ENCODE measurements at regions not wholly inside any gene's neighbourhood (a gene's known extent, or its start where the extent isn't known, plus 50 kb on each side); places are given as distances from the start of the nearest gene placed in this dataset.
A peak's percentile ranks its signal among the peaks of the same experiment; 100 is the strongest.

- H3K4me3 ChIP-seq: no peak overlapping the region
- H3K27ac ChIP-seq (replicated peaks): peak overlapping the region; percentile 87
- no peaks in the 10 kb centered on the region for H3K36me3 ChIP-seq
- no peak for DNase-seq
- H3K9me3 ChIP-seq (replicated peaks): no peaks in the 10 kb centered on the region
- H3K4me1 ChIP-seq: peaks cover 97% of the 10 kb centered on the region
- no peaks in the 10 kb centered on the region for H3K27me3 ChIP-seq (ENCODE audit: low read depth)
- no peak for TF ChIP-seq CTCF (IDR thresholded peaks at IDR 0.05; ENCODE audit: borderline replicate concordance)
- intact Hi-C loops (cut with micrococcal nuclease): no loop called here
Measured at GRCh38 chr11:8776209-8776608, 93.6 kb downstream of the RPL27A start.

- H3K4me1 ChIP-seq: peaks cover 92% of the 10 kb centered on the region
- peak; percentile 69 for DNase-seq
Measured at GRCh38 chr11:8777907-8778767, 95.5 kb downstream of the RPL27A start.

GRCh38 chr11:8779107-8779506 is 96.5 kb downstream of the RPL27A start:
- H3K4me1 ChIP-seq: peaks cover 82% of the 10 kb centered on the region
- intact Hi-C loops (cut with micrococcal nuclease): no loop called here
- H3K4me3 ChIP-seq: no peak overlapping the region
- DNase-seq: no peak
- H3K27me3 ChIP-seq (ENCODE audit: low read depth): no peaks in the 10 kb centered on the region
- H3K27ac ChIP-seq (replicated peaks): peak overlapping the region; percentile 87
- no peaks in the 10 kb centered on the region for H3K36me3 ChIP-seq
- TF ChIP-seq CTCF (IDR thresholded peaks at IDR 0.05; ENCODE audit: borderline replicate concordance): no peak
- H3K9me3 ChIP-seq (replicated peaks): no peaks in the 10 kb centered on the region

More at GRCh38 chr11:8777907-8778767, 95.5 kb downstream of the RPL27A start:
- peak overlapping the region; percentile 29 for H3K4me3 ChIP-seq
- intact Hi-C loops (cut with micrococcal nuclease): no loop called here
- no peaks in the 10 kb centered on the region for H3K27me3 ChIP-seq (ENCODE audit: low read depth)
- no peaks in the 10 kb centered on the region for H3K9me3 ChIP-seq (replicated peaks)
- peak overlapping the region; percentile 87 for H3K27ac ChIP-seq (replicated peaks)
- TF ChIP-seq CTCF (IDR thresholded peaks at IDR 0.05; ENCODE audit: borderline replicate concordance): no peak
- H3K36me3 ChIP-seq: no peaks in the 10 kb centered on the region

GRCh38 chr11:8779732-8780131 is 97.1 kb downstream of the RPL27A start:
- no peaks in the 10 kb centered on the region for H3K9me3 ChIP-seq (replicated peaks)
- H3K4me1 ChIP-seq: peaks cover 82% of the 10 kb centered on the region
- TF ChIP-seq CTCF (IDR thresholded peaks at IDR 0.05; ENCODE audit: borderline replicate concordance): no peak
- no peaks in the 10 kb centered on the region for H3K27me3 ChIP-seq (ENCODE audit: low read depth)
- peak overlapping the region; percentile 87 for H3K27ac ChIP-seq (replicated peaks)
- H3K4me3 ChIP-seq: no peak overlapping the region
- H3K36me3 ChIP-seq: no peaks in the 10 kb centered on the region
- DNase-seq: no peak
- intact Hi-C loops (cut with micrococcal nuclease): no loop called here

GRCh38 chr11:8784954-8785353 is 102.4 kb downstream of the RPL27A start:
- Histone ChIP-seq H3K27me3 (ENCODE audit: low read depth) (no peaks in the 10 kb centered on the region), H3K4me1 (peaks cover 80% of the 10 kb centered on the region), H3K9me3 (replicated peaks) (no peaks in the 10 kb centered on the region), H3K27ac (replicated peaks) (peak overlapping the region; percentile 56), H3K4me3 (no peak overlapping the region), H3K36me3 (no peaks in the 10 kb centered on the region)
- no peak for DNase-seq
- no peak for TF ChIP-seq CTCF (IDR thresholded peaks at IDR 0.05; ENCODE audit: borderline replicate concordance)
- intact Hi-C loops (cut with micrococcal nuclease): no loop called here
